HS-5 (cell line): ENCODE measurements at regions not wholly inside any gene's neighbourhood (a gene's known extent, or its start where the extent isn't known, plus 50 kb on each side); places are given as distances from the start of the nearest gene placed in this dataset.
"Not testable (repeated sequence)": the region's sequence is repeated elsewhere in the genome, so short reads cannot be mapped to it uniquely, and the experiment has no call there.

Source experiments
- DNase-seq: peaks from one replicate; pipeline ENCODE4 v3.0.0-alpha.2; 2012; ENCODE audit warnings: low read depth

GRCh38 chr2:8558096-8558495 lies 123.8 kb upstream of the ID2 start:
- no peak for DNase-seq

- no peak for DNase-seq
Observed at GRCh38 chr2:8558956-8559355, 122.9 kb upstream of the ID2 start.

GRCh38 chr2:8559805-8560204 lies 122.1 kb upstream of the ID2 start:
- DNase-seq = no peak

- not testable (repeated sequence) for DNase-seq
Observed at GRCh38 chr2:8561692-8562091, 120.2 kb upstream of the ID2 start.

- DNase-seq = no peak
Observed at GRCh38 chr2:8563814-8564474, 117.9 kb upstream of the ID2 start.

GRCh38 chr2:8564475-8564874 lies 117.4 kb upstream of the ID2 start:
- DNase-seq = no peak

- no peak for DNase-seq
Observed at GRCh38 chr2:8565399-8566154, 116.3 kb upstream of the ID2 start.

GRCh38 chr2:8566155-8566670 lies 115.6 kb upstream of the ID2 start:
- no peak for DNase-seq

- DNase-seq = no peak
Observed at GRCh38 chr2:8566774-8567468, 114.9 kb upstream of the ID2 start.

- no peak for DNase-seq
Observed at GRCh38 chr2:8567469-8568260, 114.2 kb upstream of the ID2 start.

- DNase-seq = no peak
Observed at GRCh38 chr2:8568543-8569302, 113.1 kb upstream of the ID2 start.

- no peak for DNase-seq
Observed at GRCh38 chr2:8569332-8569930, 112.4 kb upstream of the ID2 start.

GRCh38 chr2:8570637-8571036 lies 111.2 kb upstream of the ID2 start:
- DNase-seq = no peak

GRCh38 chr2:8571301-8571791 lies 110.5 kb upstream of the ID2 start:
- no peak for DNase-seq

- DNase-seq = no peak
Observed at GRCh38 chr2:8571792-8572499, 109.9 kb upstream of the ID2 start.

- no peak for DNase-seq
Observed at GRCh38 chr2:8572712-8573233, 109.1 kb upstream of the ID2 start.

- no peak for DNase-seq
Observed at GRCh38 chr2:8573234-8573941, 108.5 kb upstream of the ID2 start.

- no peak for DNase-seq
Observed at GRCh38 chr2:8573942-8574195, 108.0 kb upstream of the ID2 start.

GRCh38 chr2:8574196-8575037 lies 107.4 kb upstream of the ID2 start:
- DNase-seq = no peak
